HEK293T (cell line): ENCODE measurements at regions not wholly inside any gene's neighbourhood (a gene's known extent, or its start where the extent isn't known, plus 50 kb on each side); places are given as distances from the start of the nearest gene placed in this dataset.

Experiments used
- BHLHE40 ChIP-seq: fragments of 450-650 bp; IDR thresholded peaks from 2 replicates; pipeline ENCODE4 v1.6.1; 2016; ENCODE audit warnings: mild to moderate bottlenecking, moderate library complexity, borderline replicate concordance
- CTBP1 ChIP-seq: fragments of 450-650 bp; IDR thresholded peaks from 2 replicates; pipeline ENCODE4 v1.6.1; 2016; ENCODE audit warnings: borderline replicate concordance
- FOXK2 ChIP-seq: fragments of 450-650 bp; IDR thresholded peaks from 2 replicates; pipeline ENCODE4 v1.6.1; 2016; ENCODE audit warnings: mild to moderate bottlenecking
- FOXM1 ChIP-seq: fragments of 450-650 bp; IDR thresholded peaks from 2 replicates; pipeline ENCODE4 v1.6.1; 2017; ENCODE audit warnings: mild to moderate bottlenecking, borderline replicate concordance
- NFRKB ChIP-seq: fragments of 450-650 bp; IDR thresholded peaks from 2 replicates; pipeline ENCODE4 v1.6.1; 2016; ENCODE audit warnings: mild to moderate bottlenecking, moderate library complexity
- SP1 ChIP-seq: fragments of 450-650 bp; IDR thresholded peaks from 2 replicates; pipeline ENCODE4 v1.6.1; 2017
- SUZ12 ChIP-seq: fragments of 450-650 bp; IDR thresholded peaks from 2 replicates; pipeline ENCODE4 v1.6.1; 2016; ENCODE audit warnings: mild to moderate bottlenecking
- TARDBP ChIP-seq: fragments of 450-650 bp; IDR thresholded peaks from 2 replicates; pipeline ENCODE4 v1.6.1; 2016

DNA sequence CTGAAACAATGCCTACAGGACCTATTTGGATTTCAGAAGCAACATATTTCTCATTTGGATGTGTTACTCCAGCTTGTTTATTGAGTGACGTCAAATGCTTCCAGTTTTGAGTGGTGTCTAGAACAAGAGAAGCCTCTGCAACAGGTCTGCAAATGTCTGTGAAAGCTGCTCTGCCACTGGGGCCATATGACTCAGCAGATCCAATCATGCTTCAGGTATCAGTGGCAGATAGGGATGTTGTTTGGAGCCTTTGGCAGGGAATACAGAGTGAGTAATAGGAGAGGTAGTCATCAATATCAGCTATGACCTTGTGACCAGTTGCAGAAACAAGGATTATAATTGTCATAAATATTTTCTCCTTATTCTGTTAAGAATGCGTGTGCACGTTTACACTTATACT is 141.1 kb upstream of the ZXDA start:
- TF ChIP-seq BHLHE40, result no peak
- TF ChIP-seq SUZ12, result no peak
- TF ChIP-seq SP1, result no peak
- no peak for TF ChIP-seq FOXK2
- no peak for TF ChIP-seq CTBP1
- no peak for TF ChIP-seq FOXM1
- no peak for TF ChIP-seq NFRKB
- no peak for TF ChIP-seq TARDBP
